GM23338 (cell line): ENCODE measurements at regions not wholly inside any gene's neighbourhood (a gene's known extent, or its start where the extent isn't known, plus 50 kb on each side); places are given as distances from the start of the nearest gene placed in this dataset.
"Not testable (repeated sequence)": the region's sequence is repeated elsewhere in the genome, so short reads cannot be mapped to it uniquely, and the experiment has no call there.

Experiments
- CREB1 ChIP-seq: fragments of 250-450 bp; sonication (Bioruptor Pico); IDR thresholded peaks from 2 replicates; pipeline ENCODE4 v1.5.0; 2020; ENCODE audit warnings: low read depth, mild to moderate bottlenecking, moderate library complexity
- EZH2 ChIP-seq: fragments of 200-600 bp; sonication (generic); IDR thresholded peaks from one replicate; pipeline ENCODE4 v1.8.0; 2017; ENCODE audit warnings: antibody characterized with exemption, mild to moderate bottlenecking, low read depth; ENCODE audit not compliant: unreplicated experiment
- EZH2phosphoT487 ChIP-seq: fragments of 200-600 bp; sonication (generic); IDR thresholded peaks from one replicate; pipeline ENCODE4 v1.8.1; 2018; ENCODE audit warnings: antibody characterized with exemption; ENCODE audit not compliant: unreplicated experiment
- JUNB ChIP-seq: IDR thresholded peaks from one replicate; pipeline ENCODE4 v1.6.1; 2016; ENCODE audit warnings: antibody characterized with exemption; ENCODE audit not compliant: unreplicated experiment
- NANOG ChIP-seq: IDR thresholded peaks from 2 replicates; pipeline ENCODE4 v1.6.1; 2016; ENCODE audit warnings: antibody characterized with exemption, borderline replicate concordance
- POLR2AphosphoS5 ChIP-seq: IDR thresholded peaks from 2 replicates; pipeline ENCODE4 v1.6.1; 2016; ENCODE audit warnings: antibody characterized with exemption, low read depth
- STAT1 ChIP-seq: IDR thresholded peaks from one replicate; pipeline ENCODE4 v1.6.1; 2016; ENCODE audit warnings: antibody characterized with exemption; ENCODE audit not compliant: unreplicated experiment
- ZNF331 ChIP-seq: fragments of 250-450 bp; sonication (Bioruptor Pico); IDR thresholded peaks from 2 replicates; pipeline ENCODE4 v1.5.0; 2020; ENCODE audit warnings: low read depth, mild to moderate bottlenecking, moderate library complexity
- TF ChIP-seq, protein P1 (sequence below), 2 experiments: fragments of 200-600 bp in 1 of 2; sonication (generic) in 1 of 2; conservative IDR thresholded peaks; 2 replicates each; pipeline versions ENCODE4 v1.5.1 to v1.6.1; 2016 to 2017; ENCODE audit warnings: antibody characterized with exemption in 2 of 2, low read depth in 2 of 2, mild to moderate bottlenecking in 2 of 2, moderate library complexity in 1 of 2
- TF ChIP-seq, protein P2 (sequence below): IDR thresholded peaks from one replicate; pipeline ENCODE4 v1.6.1; 2018; ENCODE audit warnings: antibody characterized with exemption; ENCODE audit not compliant: unreplicated experiment
- TF ChIP-seq, protein P3 (sequence below): IDR thresholded peaks from 2 replicates; pipeline ENCODE4 v1.6.1; 2016; ENCODE audit warnings: antibody characterized with exemption

DNA sequence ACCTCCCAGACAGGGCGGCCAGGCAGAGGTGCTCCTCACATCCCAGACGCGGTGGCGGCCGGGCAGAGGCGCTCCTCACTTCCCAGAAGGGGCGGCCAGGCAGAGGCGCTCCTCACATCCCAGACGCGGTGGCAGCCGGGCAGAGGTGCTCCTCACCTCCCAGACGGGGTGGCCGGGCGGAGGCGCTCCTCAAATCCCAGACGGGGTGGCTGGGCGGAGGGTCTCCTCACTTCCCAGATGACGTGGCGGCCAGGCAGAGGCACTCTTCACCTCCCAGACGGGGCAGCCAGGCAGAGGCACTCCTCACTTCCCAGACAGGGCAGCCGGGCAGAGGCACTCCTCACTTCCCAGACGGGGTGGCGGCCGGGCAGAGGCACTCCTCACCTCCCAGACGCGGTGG, 247.7 kb upstream of the USP9Y start:
- TF ChIP-seq, protein P1, sequence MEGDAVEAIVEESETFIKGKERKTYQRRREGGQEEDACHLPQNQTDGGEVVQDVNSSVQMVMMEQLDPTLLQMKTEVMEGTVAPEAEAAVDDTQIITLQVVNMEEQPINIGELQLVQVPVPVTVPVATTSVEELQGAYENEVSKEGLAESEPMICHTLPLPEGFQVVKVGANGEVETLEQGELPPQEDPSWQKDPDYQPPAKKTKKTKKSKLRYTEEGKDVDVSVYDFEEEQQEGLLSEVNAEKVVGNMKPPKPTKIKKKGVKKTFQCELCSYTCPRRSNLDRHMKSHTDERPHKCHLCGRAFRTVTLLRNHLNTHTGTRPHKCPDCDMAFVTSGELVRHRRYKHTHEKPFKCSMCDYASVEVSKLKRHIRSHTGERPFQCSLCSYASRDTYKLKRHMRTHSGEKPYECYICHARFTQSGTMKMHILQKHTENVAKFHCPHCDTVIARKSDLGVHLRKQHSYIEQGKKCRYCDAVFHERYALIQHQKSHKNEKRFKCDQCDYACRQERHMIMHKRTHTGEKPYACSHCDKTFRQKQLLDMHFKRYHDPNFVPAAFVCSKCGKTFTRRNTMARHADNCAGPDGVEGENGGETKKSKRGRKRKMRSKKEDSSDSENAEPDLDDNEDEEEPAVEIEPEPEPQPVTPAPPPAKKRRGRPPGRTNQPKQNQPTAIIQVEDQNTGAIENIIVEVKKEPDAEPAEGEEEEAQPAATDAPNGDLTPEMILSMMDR (conservative IDR thresholded peaks at IDR 0.05; ENCODE audit: low read depth in 2 of 2) = not testable (repeated sequence)
- not testable (repeated sequence) for TF ChIP-seq EZH2; POLR2AphosphoS5; ZNF331 (CRISPR knock-in tag); EZH2phosphoT487; CREB1 (CRISPR knock-in tag); JUNB; STAT1; NANOG
- TF ChIP-seq, protein P2, sequence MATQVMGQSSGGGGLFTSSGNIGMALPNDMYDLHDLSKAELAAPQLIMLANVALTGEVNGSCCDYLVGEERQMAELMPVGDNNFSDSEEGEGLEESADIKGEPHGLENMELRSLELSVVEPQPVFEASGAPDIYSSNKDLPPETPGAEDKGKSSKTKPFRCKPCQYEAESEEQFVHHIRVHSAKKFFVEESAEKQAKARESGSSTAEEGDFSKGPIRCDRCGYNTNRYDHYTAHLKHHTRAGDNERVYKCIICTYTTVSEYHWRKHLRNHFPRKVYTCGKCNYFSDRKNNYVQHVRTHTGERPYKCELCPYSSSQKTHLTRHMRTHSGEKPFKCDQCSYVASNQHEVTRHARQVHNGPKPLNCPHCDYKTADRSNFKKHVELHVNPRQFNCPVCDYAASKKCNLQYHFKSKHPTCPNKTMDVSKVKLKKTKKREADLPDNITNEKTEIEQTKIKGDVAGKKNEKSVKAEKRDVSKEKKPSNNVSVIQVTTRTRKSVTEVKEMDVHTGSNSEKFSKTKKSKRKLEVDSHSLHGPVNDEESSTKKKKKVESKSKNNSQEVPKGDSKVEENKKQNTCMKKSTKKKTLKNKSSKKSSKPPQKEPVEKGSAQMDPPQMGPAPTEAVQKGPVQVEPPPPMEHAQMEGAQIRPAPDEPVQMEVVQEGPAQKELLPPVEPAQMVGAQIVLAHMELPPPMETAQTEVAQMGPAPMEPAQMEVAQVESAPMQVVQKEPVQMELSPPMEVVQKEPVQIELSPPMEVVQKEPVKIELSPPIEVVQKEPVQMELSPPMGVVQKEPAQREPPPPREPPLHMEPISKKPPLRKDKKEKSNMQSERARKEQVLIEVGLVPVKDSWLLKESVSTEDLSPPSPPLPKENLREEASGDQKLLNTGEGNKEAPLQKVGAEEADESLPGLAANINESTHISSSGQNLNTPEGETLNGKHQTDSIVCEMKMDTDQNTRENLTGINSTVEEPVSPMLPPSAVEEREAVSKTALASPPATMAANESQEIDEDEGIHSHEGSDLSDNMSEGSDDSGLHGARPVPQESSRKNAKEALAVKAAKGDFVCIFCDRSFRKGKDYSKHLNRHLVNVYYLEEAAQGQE = not testable (repeated sequence)
- TF ChIP-seq, protein P3, sequence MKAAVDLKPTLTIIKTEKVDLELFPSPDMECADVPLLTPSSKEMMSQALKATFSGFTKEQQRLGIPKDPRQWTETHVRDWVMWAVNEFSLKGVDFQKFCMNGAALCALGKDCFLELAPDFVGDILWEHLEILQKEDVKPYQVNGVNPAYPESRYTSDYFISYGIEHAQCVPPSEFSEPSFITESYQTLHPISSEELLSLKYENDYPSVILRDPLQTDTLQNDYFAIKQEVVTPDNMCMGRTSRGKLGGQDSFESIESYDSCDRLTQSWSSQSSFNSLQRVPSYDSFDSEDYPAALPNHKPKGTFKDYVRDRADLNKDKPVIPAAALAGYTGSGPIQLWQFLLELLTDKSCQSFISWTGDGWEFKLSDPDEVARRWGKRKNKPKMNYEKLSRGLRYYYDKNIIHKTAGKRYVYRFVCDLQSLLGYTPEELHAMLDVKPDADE = not testable (repeated sequence)
